ENCODE measurements at regions not wholly inside any gene's neighbourhood (a gene's known extent, or its start where the extent isn't known, plus 50 kb on each side); places are given as distances from the start of the nearest gene placed in this dataset.

DNA sequence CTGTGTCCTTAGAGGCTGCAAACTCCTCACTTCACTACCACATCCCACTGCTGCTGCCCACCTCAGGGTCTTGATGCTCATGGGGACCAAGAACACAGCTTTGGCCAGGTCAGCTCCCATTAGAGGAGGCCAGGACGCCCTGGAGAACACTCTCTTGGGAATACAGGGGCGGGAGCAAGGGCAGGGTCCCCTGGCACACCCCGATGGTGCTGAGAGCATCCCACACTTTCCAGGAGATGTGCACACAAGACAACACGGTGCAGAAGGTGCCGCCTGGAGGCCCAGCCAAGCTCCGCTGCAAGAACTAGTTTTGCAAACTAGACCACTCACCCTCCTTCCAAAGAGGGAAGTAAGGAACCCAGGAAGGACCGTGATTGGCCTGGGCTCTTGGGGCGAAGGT, 304.4 kb upstream of the SALL3 start:
- no peak for DNase-seq (ENCODE audit: low spot score)
- Histone ChIP-seq H3K27ac (ENCODE audit: extremely low read length, insufficient read depth, low read length) (no peak overlapping the region), H3K27me3 (ENCODE audit: control insufficient read depth in 1 of 2, insufficient read depth in 2 of 2, low read length in 2 of 2) (peaks cover 9 to 61% of the 10 kb centered on the region in 2 experiments; a peak in 4 of 5 replicates), H3K9me3 (ENCODE audit: low read length) (no peaks in the 10 kb centered on the region), H3K36me3 (replicated peaks in 1 of 2; ENCODE audit: control insufficient read depth in 1 of 2, insufficient read depth in 2 of 2, low read length in 2 of 2) (no peaks in the 10 kb centered on the region), H3K4me3 (replicated peaks in 1 of 3; ENCODE audit: insufficient read depth in 1 of 3, low read depth in 2 of 3, low read length in 3 of 3) (no peak overlapping the region), H4K20me1 (ENCODE audit: insufficient read depth, low read length) (no peaks in the 10 kb centered on the region), H2AFZ (ENCODE audit: low read length) (no peak overlapping the region), H3K4me1 (ENCODE audit: insufficient read depth, low read length) (no peaks in the 10 kb centered on the region), H3K9ac (ENCODE audit: insufficient read depth, low read depth, low read length) (no peak overlapping the region), H3K4me2 (ENCODE audit: low read depth, low read length) (no peak overlapping the region), H3K79me2 (ENCODE audit: insufficient read depth, low read length) (no peaks in the 10 kb centered on the region)
- no TSS peak for BruUV-seq (replicated peaks)
- intact Hi-C loops (cut with micrococcal nuclease; ENCODE audit: unreplicated experiment) = no loop called here
- TF ChIP-seq ZBTB20 (CRISPR knock-in tag; IDR thresholded peaks at IDR 0.05; ENCODE audit: borderline replicate concordance, low read depth) (no peak), ZNF790 (CRISPR knock-in tag; IDR thresholded peaks at IDR 0.05; ENCODE audit: borderline replicate concordance) (no peak), FOXP4 (CRISPR knock-in tag; IDR thresholded peaks at IDR 0.05) (no peak), HNRNPH1 (optimal IDR thresholded peaks at IDR 0.05; ENCODE audit: low read depth, low read length) (no peak)
- FAIRE-seq = no peak
- in situ Hi-C loops (cut with HindIII; ENCODE audit: extremely low pct_ligation_motif_present, low pct_unique_long_range_greater_than_20kb) = loop anchor here (10.0 kb wide), 1 partner anchor 190 kb away; no protein-coding TSS in a partner anchor
- ChIA-PET POLR2A (no interaction called here), CTCF (ENCODE audit: low intra/inter-chr PET ratio, low total read pairs) (no interaction called here)
- WGBS (ENCODE audit: low lambda C conversion rate) = 5% methylated on average over 2 of the region's 8 CpGs
- no peak for ATAC-seq

GRCh38 chr18:78676622-78677482, 302.8 kb upstream of the SALL3 start:
- BruUV-seq (replicated peaks) = no TSS peak
- Histone ChIP-seq H3K4me3 (replicated peaks in 1 of 3; ENCODE audit: insufficient read depth in 1 of 3, low read depth in 2 of 3, low read length in 3 of 3) (no peak overlapping the region), H3K9me3 (ENCODE audit: low read length) (no peaks in the 10 kb centered on the region), H3K4me1 (ENCODE audit: insufficient read depth, low read length) (no peaks in the 10 kb centered on the region), H3K79me2 (ENCODE audit: insufficient read depth, low read length) (no peaks in the 10 kb centered on the region), H3K36me3 (replicated peaks in 1 of 2; ENCODE audit: control insufficient read depth in 1 of 2, insufficient read depth in 2 of 2, low read length in 2 of 2) (no peaks in the 10 kb centered on the region), H3K27me3 (ENCODE audit: control insufficient read depth in 1 of 2, insufficient read depth in 2 of 2, low read length in 2 of 2) (peaks cover 7 to 54% of the 10 kb centered on the region in 2 experiments; a peak in 4 of 5 replicates), H4K20me1 (ENCODE audit: insufficient read depth, low read length) (no peaks in the 10 kb centered on the region), H3K9ac (ENCODE audit: insufficient read depth, low read depth, low read length) (no peak overlapping the region), H3K27ac (ENCODE audit: extremely low read length, insufficient read depth, low read length) (no peak overlapping the region), H3K4me2 (ENCODE audit: low read depth, low read length) (no peak overlapping the region), H2AFZ (ENCODE audit: low read length) (no peak overlapping the region)
- in situ Hi-C loops (cut with HindIII; ENCODE audit: extremely low pct_ligation_motif_present, low pct_unique_long_range_greater_than_20kb) = loop anchor here (10.0 kb wide), 1 partner anchor 188 kb away; no protein-coding TSS in a partner anchor
- 34% methylated on average over 10 of the region's 19 CpGs for WGBS (ENCODE audit: low lambda C conversion rate)
- FAIRE-seq (no peak), DNase-seq (ENCODE audit: low spot score) (no peak), ATAC-seq (no peak)
- CTCF ChIA-PET (ENCODE audit: low intra/inter-chr PET ratio, low total read pairs) = no interaction called here
- POLR2A ChIA-PET = no interaction called here
- TF ChIP-seq RORA (CRISPR knock-in tag; IDR thresholded peaks at IDR 0.05) = no peak
- TF ChIP-seq ZNF569 (CRISPR knock-in tag; IDR thresholded peaks at IDR 0.05; ENCODE audit: borderline replicate concordance) = no peak
- no peak for TF ChIP-seq MYC (CRISPR knock-in tag; IDR thresholded peaks at IDR 0.05; ENCODE audit: borderline replicate concordance)
- no peak for TF ChIP-seq KDM5A (IDR thresholded peaks at IDR 0.05; ENCODE audit: borderline replicate concordance, low read length)
- TF ChIP-seq ZNF326 (CRISPR knock-in tag; IDR thresholded peaks at IDR 0.05; ENCODE audit: borderline replicate concordance) = no peak
- no peak for TF ChIP-seq ARHGAP35 (CRISPR knock-in tag; IDR thresholded peaks at IDR 0.05; ENCODE audit: borderline replicate concordance)
- no peak for TF ChIP-seq RBM39 (IDR thresholded peaks at IDR 0.05; ENCODE audit: low read depth, low read length, poor library complexity, severe bottlenecking)
- intact Hi-C loops (cut with micrococcal nuclease; ENCODE audit: unreplicated experiment) = no loop called here

All from HepG2 (cell line).